Mesenchymal stem cell (in vitro differentiated cells and primary cell): ENCODE measurements at regions not wholly inside any gene's neighbourhood (a gene's known extent, or its start where the extent isn't known, plus 50 kb on each side); places are given as distances from the start of the nearest gene placed in this dataset.

ENCODE experiments used
- DNase-seq: peaks from one replicate; pipeline ENCODE4 v3.0.0-alpha.2; 2013
- H2AFZ ChIP-seq: one replicate; pipeline ENCODE4 v1.6.1; 2013; ENCODE audit warnings: low read depth, mild to moderate bottlenecking, control low read depth, inconsistent platforms, low read length, moderate library complexity
- H2AK5ac ChIP-seq: 2 replicates; pipeline ENCODE4 v1.6.1; 2013; ENCODE audit warnings: low read length, moderate library complexity, mild to moderate bottlenecking, inconsistent platforms; ENCODE audit not compliant: severe bottlenecking
- H2BK120ac ChIP-seq: one replicate; pipeline ENCODE4 v1.6.1; 2013; ENCODE audit warnings: low read depth, mild to moderate bottlenecking, inconsistent platforms, low read length, moderate library complexity
- H2BK12ac ChIP-seq, 2 experiments: one replicate each; pipeline ENCODE4 v1.6.1; 2013; ENCODE audit warnings: inconsistent platforms in 2 of 2, low read length in 2 of 2, mild to moderate bottlenecking in 2 of 2, moderate library complexity in 2 of 2, control low read depth in 1 of 2
- H2BK15ac ChIP-seq: one replicate; pipeline ENCODE4 v1.6.1; 2013; ENCODE audit warnings: mild to moderate bottlenecking, low read depth, inconsistent platforms; ENCODE audit not compliant: poor library complexity, severe bottlenecking
- H2BK5ac ChIP-seq: 2 replicates; pipeline ENCODE4 v1.6.1; 2013; ENCODE audit warnings: low read depth, mild to moderate bottlenecking, low read length, control low read depth, inconsistent platforms; ENCODE audit not compliant: poor library complexity, severe bottlenecking
- H3K14ac ChIP-seq, 2 experiments: one replicate each; pipeline ENCODE4 v1.6.1; 2013; ENCODE audit warnings: inconsistent platforms in 2 of 2, low read length in 2 of 2, control low read depth in 1 of 2, mild to moderate bottlenecking in 1 of 2, moderate library complexity in 1 of 2
- H3K18ac ChIP-seq, 2 experiments: one replicate each; pipeline ENCODE4 v1.6.1; 2013; ENCODE audit warnings: inconsistent platforms in 2 of 2, low read length in 2 of 2, control low read depth in 1 of 2, low read depth in 1 of 2, mild to moderate bottlenecking in 1 of 2
- H3K23ac ChIP-seq, 2 experiments: one replicate each; pipeline ENCODE4 v1.6.1; 2013; ENCODE audit warnings: inconsistent platforms in 2 of 2, low read length in 2 of 2, mild to moderate bottlenecking in 2 of 2, moderate library complexity in 2 of 2, control low read depth in 1 of 2
- H3K27ac ChIP-seq: 2 replicates; pipeline ENCODE4 v1.5.1; 2013; ENCODE audit warnings: mild to moderate bottlenecking, moderate library complexity, low read length, control low read depth, inconsistent platforms; ENCODE audit not compliant: poor library complexity, severe bottlenecking
- H3K27me3 ChIP-seq, 2 experiments: 2 replicates each; pipeline versions ENCODE4 v1.6.1 to v1.7.0; 2013; ENCODE audit warnings: low read length in 2 of 2, mild to moderate bottlenecking in 2 of 2, moderate library complexity in 2 of 2, control low read depth in 1 of 2, inconsistent platforms in 1 of 2; ENCODE audit not compliant: control insufficient read depth in 1 of 2, insufficient read depth in 1 of 2
- H3K36me3 ChIP-seq, 2 experiments: 2 replicates each; pipeline versions ENCODE4 v1.6.1 to v1.7.0; 2013; ENCODE audit warnings: low read length in 2 of 2, control low read depth in 1 of 2, inconsistent platforms in 1 of 2, low read depth in 1 of 2, mild to moderate bottlenecking in 1 of 2; ENCODE audit not compliant: insufficient read depth in 2 of 2, control insufficient read depth in 1 of 2
- H3K4ac ChIP-seq, 2 experiments: one replicate each; pipeline ENCODE4 v1.6.1; 2013; ENCODE audit warnings: inconsistent platforms in 2 of 2, low read length in 2 of 2, mild to moderate bottlenecking in 2 of 2, moderate library complexity in 2 of 2, control low read depth in 1 of 2, low read depth in 1 of 2
- H3K4me1 ChIP-seq: 2 replicates; pipeline ENCODE4 v1.6.1; 2013; ENCODE audit warnings: low read depth, low read length, control low read depth; ENCODE audit not compliant: control insufficient read depth, insufficient read depth
- H3K4me2 ChIP-seq: 2 replicates; pipeline ENCODE4 v1.6.1; 2013; ENCODE audit warnings: low read length, mild to moderate bottlenecking, inconsistent platforms; ENCODE audit not compliant: poor library complexity, severe bottlenecking
- H3K4me3 ChIP-seq, 2 experiments: 2 replicates each; pipeline versions ENCODE4 v1.5.1 to v1.7.0; 2013; ENCODE audit warnings: low read length in 2 of 2, mild to moderate bottlenecking in 2 of 2, control low read depth in 1 of 2, low read depth in 1 of 2; ENCODE audit not compliant: insufficient read depth in 1 of 2
- H3K79me1 ChIP-seq: replicated peaks from 2 replicates; pipeline ENCODE4 v1.6.1; 2013; ENCODE audit warnings: mild to moderate bottlenecking, control low read depth, low read length, inconsistent platforms; ENCODE audit not compliant: poor library complexity, severe bottlenecking
- H3K9ac ChIP-seq: 2 replicates; pipeline ENCODE4 v1.7.0; 2013; ENCODE audit warnings: mild to moderate bottlenecking, low read length, moderate library complexity
- H3K9me3 ChIP-seq: 2 replicates; pipeline ENCODE4 v1.7.0; 2013; ENCODE audit warnings: mild to moderate bottlenecking, low read length; ENCODE audit not compliant: control insufficient read depth
- H4K8ac ChIP-seq: one replicate; pipeline ENCODE4 v1.6.1; 2013; ENCODE audit warnings: inconsistent platforms, mild to moderate bottlenecking, low read length, moderate library complexity
- H4K91ac ChIP-seq: one replicate; pipeline ENCODE4 v1.6.1; 2013; ENCODE audit warnings: mild to moderate bottlenecking, low read length, inconsistent platforms
- WGBS: methylation state at CpG from one replicate; pipeline ENCODE4 v1.1.7; 2013; ENCODE audit warnings: mixed read lengths; 5-methylcytosine and 5-hydroxymethylcytosine counted together

GRCh38 chr5:61596265-61596664 is 264.2 kb downstream of the ZSWIM6 start:
- Histone ChIP-seq H3K4ac (no peak overlapping the region), H2AK5ac (no peak overlapping the region), H3K14ac (no peak overlapping the region), H3K4me2 (no peak overlapping the region), H3K9me3 (no peaks in the 10 kb centered on the region), H2BK15ac (no peak overlapping the region), H3K79me1 (no peaks in the 10 kb centered on the region), H4K91ac (no peak overlapping the region), H2BK5ac (no peak overlapping the region), H4K8ac (no peak overlapping the region), H3K36me3 (no peaks in the 10 kb centered on the region), H3K9ac (no peak overlapping the region), H2BK120ac (no peak overlapping the region), H2BK12ac (no peak overlapping the region), H3K27me3 (peaks cover 8 to 17% of the 10 kb centered on the region in 2 experiments), H3K18ac (no peak overlapping the region), H3K4me1 (no peaks in the 10 kb centered on the region), H3K23ac (no peak overlapping the region), H3K27ac (no peak overlapping the region), H2AFZ (no peak overlapping the region), H3K4me3 (no peak overlapping the region)
- no CpG with 5 or more reads among the region's 1 CpG for WGBS
- DNase-seq = no peak

GRCh38 chr5:61597684-61598083 is 265.6 kb downstream of the ZSWIM6 start:
- Histone ChIP-seq H3K79me1 (no peaks in the 10 kb centered on the region), H3K4me2 (no peak overlapping the region), H2BK120ac (no peak overlapping the region), H2BK12ac (no peak overlapping the region), H3K4ac (no peak overlapping the region), H3K18ac (no peak overlapping the region), H4K91ac (no peak overlapping the region), H2BK5ac (no peak overlapping the region), H2AFZ (no peak overlapping the region), H3K14ac (no peak overlapping the region), H2BK15ac (no peak overlapping the region), H3K27me3 (peaks cover 4 to 24% of the 10 kb centered on the region in 2 experiments), H2AK5ac (no peak overlapping the region), H3K27ac (no peak overlapping the region), H3K23ac (no peak overlapping the region), H4K8ac (no peak overlapping the region), H3K36me3 (no peaks in the 10 kb centered on the region), H3K9me3 (no peaks in the 10 kb centered on the region), H3K4me3 (no peak overlapping the region), H3K9ac (no peak overlapping the region), H3K4me1 (no peaks in the 10 kb centered on the region)
- DNase-seq = no peak

GRCh38 chr5:61598126-61598525 is 266.1 kb downstream of the ZSWIM6 start:
- Histone ChIP-seq H3K9ac (no peak overlapping the region), H3K4me2 (no peak overlapping the region), H2AK5ac (no peak overlapping the region), H3K23ac (no peak overlapping the region), H3K27me3 (peaks cover 4 to 27% of the 10 kb centered on the region in 2 experiments), H3K14ac (no peak overlapping the region), H4K8ac (no peak overlapping the region), H2BK5ac (no peak overlapping the region), H2BK12ac (peak overlapping the region in 1 of 2 experiments; percentile 7), H3K4me3 (no peak overlapping the region), H3K18ac (no peak overlapping the region), H3K4ac (no peak overlapping the region), H4K91ac (no peak overlapping the region), H2AFZ (no peak overlapping the region), H2BK120ac (no peak overlapping the region), H2BK15ac (no peak overlapping the region), H3K79me1 (no peaks in the 10 kb centered on the region), H3K36me3 (no peaks in the 10 kb centered on the region), H3K27ac (no peak overlapping the region), H3K4me1 (no peaks in the 10 kb centered on the region), H3K9me3 (no peaks in the 10 kb centered on the region)
- DNase-seq = no peak
- WGBS = 100% methylated on average over 1 of the region's 3 CpGs

GRCh38 chr5:61599370-61600122 is 267.5 kb downstream of the ZSWIM6 start:
- H2BK120ac ChIP-seq = peak overlapping the region; percentile 62
- peak; percentile 64 for DNase-seq
- H3K9me3 ChIP-seq = no peaks in the 10 kb centered on the region
- peak overlapping the region in 1 of 2 experiments; percentile 1 for H3K4ac ChIP-seq
- H3K9ac ChIP-seq = no peak overlapping the region
- no peak overlapping the region for H3K23ac ChIP-seq
- no peaks in the 10 kb centered on the region for H3K79me1 ChIP-seq
- H3K36me3 ChIP-seq = no peaks in the 10 kb centered on the region
- H3K4me2 ChIP-seq = no peak overlapping the region
- H2BK15ac ChIP-seq = no peak overlapping the region
- H2BK12ac ChIP-seq = peak overlapping the region in 1 of 2 experiments; percentile 97
- H3K18ac ChIP-seq = peak overlapping the region; percentile 77 to 80
- H3K4me3 ChIP-seq = no peak overlapping the region
- peak overlapping the region; percentile 15 for H4K91ac ChIP-seq
- H2AK5ac ChIP-seq = no peak overlapping the region
- H4K8ac ChIP-seq = peak overlapping the region; percentile 75
- peaks cover 2% of the 10 kb centered on the region for H3K4me1 ChIP-seq
- 75% methylated on average over 5 of the region's 5 CpGs for WGBS
- no peak overlapping the region for H2AFZ ChIP-seq
- H3K27ac ChIP-seq = no peak overlapping the region
- peaks cover 0 to 28% of the 10 kb centered on the region in 2 experiments for H3K27me3 ChIP-seq
- H2BK5ac ChIP-seq = no peak overlapping the region
- peak overlapping the region in 1 of 2 experiments; percentile 61 for H3K14ac ChIP-seq
